ENCODE measurements at regions not wholly inside any gene's neighbourhood (a gene's known extent, or its start where the extent isn't known, plus 50 kb on each side); places are given as distances from the start of the nearest gene placed in this dataset.
"Not testable (repeated sequence)": the region's sequence is repeated elsewhere in the genome, so short reads cannot be mapped to it uniquely, and the experiment has no call there.

- DNase-seq (ENCODE audit: low read depth): no peak
These were observed 1017.6 kb downstream of the TYW1 start for GRCh38 chr7:68014031-68014736.

- no peak for DNase-seq (ENCODE audit: low read depth)
These were observed 1018.7 kb downstream of the TYW1 start for GRCh38 chr7:68015122-68015977.

GRCh38 chr7:68015978-68016532, 1019.4 kb downstream of the TYW1 start:
- no peak for DNase-seq (ENCODE audit: low read depth)

- DNase-seq (ENCODE audit: low read depth): no peak
These were observed 1023.5 kb downstream of the TYW1 start for GRCh38 chr7:68020102-68020501.

- DNase-seq (ENCODE audit: low read depth): no peak
These were observed 1028.7 kb downstream of the TYW1 start for GRCh38 chr7:68025369-68025768.

- no peak for DNase-seq (ENCODE audit: low read depth)
These were observed 1033.9 kb downstream of the TYW1 start for GRCh38 chr7:68030530-68030929.

GRCh38 chr7:68031180-68031943, 1034.7 kb downstream of the TYW1 start:
- DNase-seq (ENCODE audit: low read depth): no peak

GRCh38 chr7:68038621-68039314, 1042.1 kb downstream of the TYW1 start:
- no peak for DNase-seq (ENCODE audit: low read depth)

- no peak for DNase-seq (ENCODE audit: low read depth)
These were observed 1044.9 kb downstream of the TYW1 start for GRCh38 chr7:68041554-68041953.

GRCh38 chr7:68043546-68043945, 1046.9 kb downstream of the TYW1 start:
- DNase-seq (ENCODE audit: low read depth): no peak

GRCh38 chr7:68050627-68051026, 1054.0 kb downstream of the TYW1 start:
- no peak for DNase-seq (ENCODE audit: low read depth)

- DNase-seq (ENCODE audit: low read depth): no peak
These were observed 1061.4 kb downstream of the TYW1 start for GRCh38 chr7:68058014-68058413.

GRCh38 chr7:68063171-68063570, 1066.5 kb downstream of the TYW1 start:
- DNase-seq (ENCODE audit: low read depth): no peak

- no peak for DNase-seq (ENCODE audit: low read depth)
These were observed 1068.9 kb downstream of the TYW1 start for GRCh38 chr7:68065581-68065980.

- no peak for DNase-seq (ENCODE audit: low read depth)
These were observed 1071.2 kb downstream of the TYW1 start for GRCh38 chr7:68067845-68068244.

GRCh38 chr7:68070992-68071391, 1074.4 kb downstream of the TYW1 start:
- DNase-seq (ENCODE audit: low read depth): no peak

- no peak for DNase-seq (ENCODE audit: low read depth)
These were observed 1077.1 kb downstream of the TYW1 start for GRCh38 chr7:68073701-68074100.

GRCh38 chr7:68074242-68074641, 1077.6 kb downstream of the TYW1 start:
- DNase-seq (ENCODE audit: low read depth): no peak

GRCh38 chr7:68078157-68078710, 1081.6 kb downstream of the TYW1 start:
- no peak for DNase-seq (ENCODE audit: low read depth)

- DNase-seq (ENCODE audit: low read depth): not testable (repeated sequence)
These were observed 1085.7 kb downstream of the TYW1 start for GRCh38 chr7:68082066-68082960.

All from HS-27A (cell line).